ENCODE measurements at regions not wholly inside any gene's neighbourhood (a gene's known extent, or its start where the extent isn't known, plus 50 kb on each side); places are given as distances from the start of the nearest gene placed in this dataset.
"Not testable (repeated sequence)": the region's sequence is repeated elsewhere in the genome, so short reads cannot be mapped to it uniquely, and the experiment has no call there.

GRCh38 chr5:89071941-89072331 lies 189.0 kb upstream of the MEF2C start:
- no peak for DNase-seq (ENCODE audit: low spot score)

GRCh38 chr5:89071101-89071940 lies 188.3 kb upstream of the MEF2C start:
- DNase-seq (ENCODE audit: low spot score): no peak

- DNase-seq (ENCODE audit: low spot score): no peak
Measured at GRCh38 chr5:89069591-89069990, 186.6 kb upstream of the MEF2C start.

- DNase-seq (ENCODE audit: low spot score): no peak
Measured at GRCh38 chr5:89067362-89067761, 184.4 kb upstream of the MEF2C start.

- DNase-seq (ENCODE audit: low spot score): no peak
Measured at GRCh38 chr5:89065919-89066318, 182.9 kb upstream of the MEF2C start.

- no peak for DNase-seq (ENCODE audit: low spot score)
Measured at GRCh38 chr5:89064736-89065135, 181.8 kb upstream of the MEF2C start.

- no peak for DNase-seq (ENCODE audit: low spot score)
Measured at GRCh38 chr5:89064054-89064453, 181.1 kb upstream of the MEF2C start.

- no peak for DNase-seq (ENCODE audit: low spot score)
Measured at GRCh38 chr5:89060768-89061167, 177.8 kb upstream of the MEF2C start.

GRCh38 chr5:89059274-89059673 lies 176.3 kb upstream of the MEF2C start:
- no peak for DNase-seq (ENCODE audit: low spot score)

- no peak for DNase-seq (ENCODE audit: low spot score)
Measured at GRCh38 chr5:89055695-89056085, 172.7 kb upstream of the MEF2C start.

GRCh38 chr5:89055015-89055694 lies 172.2 kb upstream of the MEF2C start:
- DNase-seq (ENCODE audit: low spot score): no peak

- DNase-seq (ENCODE audit: low spot score): no peak
Measured at GRCh38 chr5:89053547-89053946, 170.6 kb upstream of the MEF2C start.

GRCh38 chr5:89050062-89050461 lies 167.1 kb upstream of the MEF2C start:
- not testable (repeated sequence) for DNase-seq (ENCODE audit: low spot score)

GRCh38 chr5:89047571-89047970 lies 164.6 kb upstream of the MEF2C start:
- no peak for DNase-seq (ENCODE audit: low spot score)

GRCh38 chr5:89045216-89045615 lies 162.2 kb upstream of the MEF2C start:
- no peak for DNase-seq (ENCODE audit: low spot score)

- no peak for DNase-seq (ENCODE audit: low spot score)
Measured at GRCh38 chr5:89044674-89045200, 161.8 kb upstream of the MEF2C start.

GRCh38 chr5:89043676-89044075 lies 160.7 kb upstream of the MEF2C start:
- DNase-seq (ENCODE audit: low spot score): no peak

- no peak for DNase-seq (ENCODE audit: low spot score)
Measured at GRCh38 chr5:89042746-89043145, 159.8 kb upstream of the MEF2C start.

- no peak for DNase-seq (ENCODE audit: low spot score)
Measured at GRCh38 chr5:89041976-89042375, 159.0 kb upstream of the MEF2C start.

GRCh38 chr5:89041249-89041779 lies 158.3 kb upstream of the MEF2C start:
- DNase-seq (ENCODE audit: low spot score): no peak

GRCh38 chr5:89036704-89037489 lies 153.9 kb upstream of the MEF2C start:
- DNase-seq (ENCODE audit: low spot score): no peak

GRCh38 chr5:89036166-89036565 lies 153.2 kb upstream of the MEF2C start:
- no peak for DNase-seq (ENCODE audit: low spot score)
